ENCODE measurements at regions not wholly inside any gene's neighbourhood (a gene's known extent, or its start where the extent isn't known, plus 50 kb on each side); places are given as distances from the start of the nearest gene placed in this dataset.

- TF ChIP-seq BRCA1 (IDR thresholded peaks at IDR 0.05; ENCODE audit: low read depth, low read length) (no peak), MAFK (IDR thresholded peaks at IDR 0.05; ENCODE audit: low read depth, low read length) (no peak), POLR2A (IDR thresholded peaks at IDR 0.05; ENCODE audit: control extremely low read depth in 1 of 2, low read depth in 2 of 2, low read length in 2 of 2) (no peak), CTCF (IDR thresholded peaks at IDR 0.05; ENCODE audit: control extremely low read depth in 1 of 3, insufficient read depth in 1 of 3, low read depth in 1 of 3, low read length in 3 of 3) (no peak), EP300 (IDR thresholded peaks at IDR 0.05; ENCODE audit: borderline replicate concordance in 1 of 2, low read depth in 2 of 2, low read length in 2 of 2) (no peak), ATF3 (IDR thresholded peaks at IDR 0.05; ENCODE audit: insufficient read depth, low read depth, low read length) (no peak), JUN (IDR thresholded peaks at IDR 0.05; ENCODE audit: low read depth, low read length) (no peak), SUZ12 (IDR thresholded peaks at IDR 0.05; ENCODE audit: low read length) (no peak), GTF2F1 (IDR thresholded peaks at IDR 0.05; ENCODE audit: borderline replicate concordance, low read depth, low read length) (no peak), NANOG (IDR thresholded peaks at IDR 0.05; ENCODE audit: insufficient read depth, low read depth, low read length, poor library complexity, severe bottlenecking) (no peak)
Measured at GRCh38 chr20:10741060-10741459, 67.3 kb upstream of the JAG1 start.

Measured in H1 (cell line).